ENCODE measurements at regions not wholly inside any gene's neighbourhood (a gene's known extent, or its start where the extent isn't known, plus 50 kb on each side); places are given as distances from the start of the nearest gene placed in this dataset.

DNA sequence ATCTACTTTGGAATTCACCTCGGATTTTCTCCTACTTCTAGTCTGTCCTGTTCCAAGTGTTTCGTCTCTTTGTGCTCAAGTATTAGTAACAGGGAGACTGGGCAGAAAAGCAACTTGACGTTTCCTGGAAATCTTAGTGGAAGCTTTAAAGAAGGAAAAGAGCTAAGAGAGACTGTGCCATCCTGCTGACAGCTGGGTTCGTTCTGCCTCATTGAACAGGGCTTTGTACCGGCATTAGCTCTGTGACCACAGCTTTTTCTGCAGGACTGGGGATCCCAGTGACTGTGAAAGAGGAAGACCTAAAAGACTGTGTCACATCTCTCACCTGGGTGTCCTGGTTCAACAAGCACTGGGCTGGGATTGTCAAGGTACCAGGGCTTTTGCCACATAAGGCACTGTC is 70.8 kb upstream of the CDCA7L start:
- Mint-ChIP-seq H3K27me3 (ENCODE audit: low read depth, poor library complexity) (peaks cover 4% of the 10 kb centered on the region), H3K4me3 (no peak overlapping the region), H3K36me3 (ENCODE audit: low read depth) (no peaks in the 10 kb centered on the region), H3K9me3 (peaks cover 18% of the 10 kb centered on the region), H3K4me1 (peaks cover 13% of the 10 kb centered on the region), H3K27ac (no peak overlapping the region)
- DNase-seq: no peak
- TF ChIP-seq, protein P1, sequence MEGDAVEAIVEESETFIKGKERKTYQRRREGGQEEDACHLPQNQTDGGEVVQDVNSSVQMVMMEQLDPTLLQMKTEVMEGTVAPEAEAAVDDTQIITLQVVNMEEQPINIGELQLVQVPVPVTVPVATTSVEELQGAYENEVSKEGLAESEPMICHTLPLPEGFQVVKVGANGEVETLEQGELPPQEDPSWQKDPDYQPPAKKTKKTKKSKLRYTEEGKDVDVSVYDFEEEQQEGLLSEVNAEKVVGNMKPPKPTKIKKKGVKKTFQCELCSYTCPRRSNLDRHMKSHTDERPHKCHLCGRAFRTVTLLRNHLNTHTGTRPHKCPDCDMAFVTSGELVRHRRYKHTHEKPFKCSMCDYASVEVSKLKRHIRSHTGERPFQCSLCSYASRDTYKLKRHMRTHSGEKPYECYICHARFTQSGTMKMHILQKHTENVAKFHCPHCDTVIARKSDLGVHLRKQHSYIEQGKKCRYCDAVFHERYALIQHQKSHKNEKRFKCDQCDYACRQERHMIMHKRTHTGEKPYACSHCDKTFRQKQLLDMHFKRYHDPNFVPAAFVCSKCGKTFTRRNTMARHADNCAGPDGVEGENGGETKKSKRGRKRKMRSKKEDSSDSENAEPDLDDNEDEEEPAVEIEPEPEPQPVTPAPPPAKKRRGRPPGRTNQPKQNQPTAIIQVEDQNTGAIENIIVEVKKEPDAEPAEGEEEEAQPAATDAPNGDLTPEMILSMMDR (IDR thresholded peaks at IDR 0.05): no peak

DNA sequence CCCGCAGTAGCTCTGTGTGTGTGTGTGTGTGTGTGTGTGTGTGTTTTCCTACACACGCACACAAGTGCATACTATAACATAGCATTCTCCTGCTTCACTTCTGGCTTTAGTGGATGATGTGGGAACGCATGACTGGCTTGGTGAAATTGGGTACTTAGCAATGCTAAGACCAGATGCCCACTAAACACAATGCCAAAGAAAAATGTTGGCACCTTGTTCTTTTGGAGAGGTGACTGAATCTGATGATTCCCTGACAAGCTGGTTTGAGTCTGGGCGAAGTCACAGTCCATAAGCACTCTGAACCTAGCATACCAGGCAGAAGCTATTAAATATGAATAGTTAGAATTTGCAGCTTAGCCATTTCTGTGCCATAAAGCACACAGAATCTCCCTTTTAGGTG is 68.0 kb upstream of the CDCA7L start:
- DNase-seq: no peak
- TF ChIP-seq, protein P1 (IDR thresholded peaks at IDR 0.05): no peak
- Mint-ChIP-seq H3K4me3 (no peak overlapping the region), H3K4me1 (peaks cover 13% of the 10 kb centered on the region), H3K27me3 (ENCODE audit: low read depth, poor library complexity) (no peaks in the 10 kb centered on the region), H3K36me3 (ENCODE audit: low read depth) (no peaks in the 10 kb centered on the region), H3K27ac (peak overlapping the region; percentile 22), H3K9me3 (peaks cover 18% of the 10 kb centered on the region)

DNA sequence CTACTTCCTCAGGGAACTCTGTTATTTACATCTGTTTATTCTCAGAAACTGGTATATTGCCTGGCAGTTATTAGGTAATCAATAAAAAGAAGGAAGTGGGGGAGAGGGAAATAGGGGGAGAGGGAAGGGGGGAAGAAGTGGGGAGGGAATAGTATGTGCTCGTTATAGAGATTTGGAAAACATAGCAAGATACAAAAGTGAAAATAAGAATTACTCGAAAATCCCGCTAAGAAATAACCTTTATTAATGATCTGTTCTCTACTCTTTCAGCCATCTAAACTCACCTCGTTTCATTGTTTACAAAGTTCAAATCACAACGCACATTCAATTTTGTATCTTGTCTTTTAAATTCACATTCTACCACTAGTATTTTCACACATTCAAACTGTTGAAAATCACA is 63.0 kb upstream of the CDCA7L start:
- Mint-ChIP-seq H3K4me1 (no peaks in the 10 kb centered on the region), H3K4me3 (no peak overlapping the region), H3K9me3 (no peaks in the 10 kb centered on the region), H3K27ac (no peak overlapping the region), H3K27me3 (ENCODE audit: low read depth, poor library complexity) (no peaks in the 10 kb centered on the region), H3K36me3 (ENCODE audit: low read depth) (no peaks in the 10 kb centered on the region)
- TF ChIP-seq, protein P1 (IDR thresholded peaks at IDR 0.05): no peak
- DNase-seq: no peak

DNA sequence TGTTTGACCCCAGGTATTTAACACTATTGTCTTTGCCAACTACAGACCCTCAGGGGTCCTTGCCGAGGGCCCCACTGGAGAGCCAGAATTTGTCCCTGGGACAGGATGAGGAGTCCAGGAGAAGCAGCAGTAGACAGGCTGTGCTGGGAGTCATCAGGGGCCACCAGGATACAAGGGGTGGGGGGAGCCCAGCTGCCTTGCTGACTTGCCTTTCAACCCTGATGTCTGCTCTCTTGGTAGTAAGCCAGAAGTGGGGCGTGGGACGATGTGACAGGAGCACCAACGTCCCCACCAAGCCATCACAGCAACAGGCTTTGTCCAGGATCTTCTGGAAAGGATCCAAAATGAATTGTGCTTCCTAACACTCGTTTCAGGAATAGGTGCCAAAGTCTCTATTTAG is 62.4 kb upstream of the CDCA7L start:
- H3K27ac Mint-ChIP-seq: no peak overlapping the region

DNA sequence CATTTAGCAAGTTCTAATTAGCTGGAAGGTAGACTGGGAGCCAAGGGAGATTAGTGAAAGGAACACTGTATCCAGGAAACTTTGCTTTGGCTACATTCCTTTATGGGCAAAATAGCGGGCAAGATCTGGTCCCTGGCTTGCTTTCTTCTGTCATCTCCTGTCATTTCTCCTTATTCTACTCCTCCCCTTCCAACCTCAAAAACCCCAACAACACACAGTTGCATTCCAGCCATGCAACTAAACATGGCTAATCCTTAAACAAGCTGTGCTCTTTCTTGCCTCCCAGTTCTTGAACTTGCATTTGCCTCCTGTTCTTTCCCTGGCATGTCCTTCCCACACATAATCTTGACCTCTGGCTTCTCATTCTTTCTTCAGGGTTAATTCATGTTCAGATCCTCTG is 59.5 kb upstream of the CDCA7L start:
- Mint-ChIP-seq H3K9me3 (no peaks in the 10 kb centered on the region), H3K36me3 (ENCODE audit: low read depth) (no peaks in the 10 kb centered on the region), H3K4me3 (no peak overlapping the region), H3K27me3 (ENCODE audit: low read depth, poor library complexity) (no peaks in the 10 kb centered on the region), H3K4me1 (peaks cover 5% of the 10 kb centered on the region), H3K27ac (no peak overlapping the region)
- TF ChIP-seq, protein P1 (IDR thresholded peaks at IDR 0.05): no peak
- no peak for DNase-seq

More for the DNA sequence above, 62.4 kb upstream of the CDCA7L start:
- H3K4me1 Mint-ChIP-seq: no peaks in the 10 kb centered on the region
- no peak overlapping the region for H3K4me3 Mint-ChIP-seq
- H3K36me3 Mint-ChIP-seq (ENCODE audit: low read depth): no peaks in the 10 kb centered on the region
- H3K27me3 Mint-ChIP-seq (ENCODE audit: low read depth, poor library complexity): no peaks in the 10 kb centered on the region
- no peak for DNase-seq
- H3K9me3 Mint-ChIP-seq: no peaks in the 10 kb centered on the region
- TF ChIP-seq, protein P1 (IDR thresholded peaks at IDR 0.05): no peak

DNA sequence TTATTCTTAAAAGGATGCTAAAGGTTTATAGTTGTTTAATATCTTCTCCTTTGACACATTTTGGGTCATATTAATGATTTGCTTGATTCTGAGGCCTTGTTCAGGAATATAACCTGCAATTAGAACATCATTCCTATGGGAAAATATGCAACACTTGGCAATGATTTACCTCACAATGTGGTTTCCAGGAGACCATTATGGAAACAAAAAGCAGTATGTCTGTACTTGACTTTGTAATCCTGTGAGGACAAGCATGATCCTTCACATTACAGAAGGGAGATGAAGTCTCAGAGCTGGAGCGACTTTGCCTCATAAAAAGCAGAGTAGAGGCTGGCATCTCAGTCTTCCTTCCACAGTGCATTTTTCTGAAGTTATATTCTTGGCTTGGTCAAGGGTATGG is 57.0 kb upstream of the CDCA7L start:
- DNase-seq: no peak
- peaks cover 6% of the 10 kb centered on the region for H3K27me3 Mint-ChIP-seq (ENCODE audit: low read depth, poor library complexity)
- no peak overlapping the region for H3K27ac Mint-ChIP-seq
- TF ChIP-seq, protein P1 (IDR thresholded peaks at IDR 0.05): no peak
- no peak overlapping the region for H3K4me3 Mint-ChIP-seq
- H3K4me1 Mint-ChIP-seq: peaks cover 5% of the 10 kb centered on the region
- no peaks in the 10 kb centered on the region for H3K9me3 Mint-ChIP-seq
- no peaks in the 10 kb centered on the region for H3K36me3 Mint-ChIP-seq (ENCODE audit: low read depth)
